ENCODE measurements at regions not wholly inside any gene's neighbourhood (a gene's known extent, or its start where the extent isn't known, plus 50 kb on each side); places are given as distances from the start of the nearest gene placed in this dataset.

DNA sequence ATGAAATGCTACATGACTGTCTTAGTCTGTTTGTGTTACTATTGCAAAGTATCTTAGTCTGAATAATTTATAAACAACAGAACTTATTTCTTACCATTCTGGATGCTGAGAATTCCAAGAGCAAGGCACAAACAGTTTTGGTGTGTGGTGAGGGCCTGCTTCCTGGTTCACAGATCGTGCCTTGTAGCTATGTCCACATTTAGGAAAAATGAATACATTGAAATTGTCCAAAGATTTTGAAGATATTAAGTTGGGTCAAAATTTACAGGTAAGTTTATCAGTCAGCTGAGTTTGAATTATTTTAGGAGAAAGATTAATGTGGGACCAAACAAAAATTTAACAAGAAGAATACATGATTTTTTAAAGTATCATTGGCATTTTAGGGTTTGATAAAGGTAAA lies 293.5 kb downstream of the LTN1 start:
- Mint-ChIP-seq H3K4me1 (ENCODE audit: low read depth, unreplicated experiment) (no peaks in the 10 kb centered on the region), H3K27ac (ENCODE audit: unreplicated experiment) (no peak overlapping the region), H3K9me3 (ENCODE audit: unreplicated experiment) (peaks cover 12% of the 10 kb centered on the region), H3K27me3 (ENCODE audit: low read depth, unreplicated experiment) (no peaks in the 10 kb centered on the region), H3K36me3 (ENCODE audit: low read depth, unreplicated experiment) (no peaks in the 10 kb centered on the region), H3K4me3 (ENCODE audit: unreplicated experiment) (no peak overlapping the region)
- FAIRE-seq (no peak), DNase-seq (ENCODE audit: low read depth) (no peak)
- Histone ChIP-seq H3K36me3 (ENCODE audit: insufficient read depth, low read length) (no peaks in the 10 kb centered on the region), H3K4me2 (ENCODE audit: low read length) (no peak overlapping the region), H3K27ac (ENCODE audit: low read depth, low read length) (no peak overlapping the region), H2AFZ (ENCODE audit: low read depth, low read length) (no peak overlapping the region), H4K20me1 (ENCODE audit: insufficient read depth, low read length) (no peaks in the 10 kb centered on the region), H3K9ac (ENCODE audit: low read length) (no peak overlapping the region), H3K27me3 (ENCODE audit: insufficient read depth, low read length) (no peaks in the 10 kb centered on the region), H3K79me2 (ENCODE audit: insufficient read depth, low read length) (no peaks in the 10 kb centered on the region), H3K4me3 (ENCODE audit: insufficient read depth, low read depth, low read length) (no peak overlapping the region), H3K4me1 (ENCODE audit: insufficient read depth, low read length) (no peaks in the 10 kb centered on the region), H3K9me3 (ENCODE audit: insufficient read depth, low read depth, low read length) (no peaks in the 10 kb centered on the region)
- TF ChIP-seq EZH2 (IDR thresholded peaks at IDR 0.05; ENCODE audit: insufficient read depth, low read length), result no peak
- TF ChIP-seq, protein P1, sequence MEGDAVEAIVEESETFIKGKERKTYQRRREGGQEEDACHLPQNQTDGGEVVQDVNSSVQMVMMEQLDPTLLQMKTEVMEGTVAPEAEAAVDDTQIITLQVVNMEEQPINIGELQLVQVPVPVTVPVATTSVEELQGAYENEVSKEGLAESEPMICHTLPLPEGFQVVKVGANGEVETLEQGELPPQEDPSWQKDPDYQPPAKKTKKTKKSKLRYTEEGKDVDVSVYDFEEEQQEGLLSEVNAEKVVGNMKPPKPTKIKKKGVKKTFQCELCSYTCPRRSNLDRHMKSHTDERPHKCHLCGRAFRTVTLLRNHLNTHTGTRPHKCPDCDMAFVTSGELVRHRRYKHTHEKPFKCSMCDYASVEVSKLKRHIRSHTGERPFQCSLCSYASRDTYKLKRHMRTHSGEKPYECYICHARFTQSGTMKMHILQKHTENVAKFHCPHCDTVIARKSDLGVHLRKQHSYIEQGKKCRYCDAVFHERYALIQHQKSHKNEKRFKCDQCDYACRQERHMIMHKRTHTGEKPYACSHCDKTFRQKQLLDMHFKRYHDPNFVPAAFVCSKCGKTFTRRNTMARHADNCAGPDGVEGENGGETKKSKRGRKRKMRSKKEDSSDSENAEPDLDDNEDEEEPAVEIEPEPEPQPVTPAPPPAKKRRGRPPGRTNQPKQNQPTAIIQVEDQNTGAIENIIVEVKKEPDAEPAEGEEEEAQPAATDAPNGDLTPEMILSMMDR (IDR thresholded peaks at IDR 0.05; ENCODE audit: insufficient read depth, low read depth, low read length), result no peak

DNA sequence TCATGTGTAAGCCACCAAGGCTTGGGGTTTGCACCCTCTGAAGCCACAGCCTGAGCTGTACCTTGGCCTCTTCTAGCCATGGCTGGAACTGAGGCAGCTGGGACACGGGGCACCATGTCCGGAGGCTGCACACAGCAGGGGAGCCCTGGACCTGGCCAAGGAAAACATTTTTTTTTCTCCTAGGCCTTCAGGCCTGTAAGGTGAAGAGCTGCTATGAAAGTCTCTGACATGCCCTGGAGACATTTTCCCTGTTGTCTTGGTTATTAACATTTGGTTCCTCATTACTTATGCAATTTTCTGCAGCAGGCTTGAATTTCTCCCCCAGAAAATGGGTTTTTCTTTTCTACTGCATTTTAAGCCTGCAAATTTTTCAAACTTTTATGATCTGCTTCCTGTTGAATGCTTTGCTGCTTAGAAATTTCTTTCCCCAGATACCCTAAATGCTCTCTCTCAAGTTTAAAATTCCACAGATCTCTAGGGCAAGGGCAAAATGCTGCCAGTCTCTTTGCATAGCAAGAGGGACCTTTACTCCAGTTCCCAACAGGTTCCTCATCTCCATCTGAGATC lies 295.8 kb downstream of the LTN1 start:
- Mint-ChIP-seq H3K27me3 (ENCODE audit: low read depth, unreplicated experiment) (no peaks in the 10 kb centered on the region), H3K4me1 (ENCODE audit: low read depth, unreplicated experiment) (no peaks in the 10 kb centered on the region), H3K27ac (ENCODE audit: unreplicated experiment) (no peak overlapping the region), H3K4me3 (ENCODE audit: unreplicated experiment) (no peak overlapping the region), H3K36me3 (ENCODE audit: low read depth, unreplicated experiment) (no peaks in the 10 kb centered on the region), H3K9me3 (ENCODE audit: unreplicated experiment) (peaks cover 7% of the 10 kb centered on the region)
- TF ChIP-seq, protein P1 (IDR thresholded peaks at IDR 0.05; ENCODE audit: insufficient read depth, low read depth, low read length), result no peak
- no peak for TF ChIP-seq EZH2 (IDR thresholded peaks at IDR 0.05; ENCODE audit: insufficient read depth, low read length)
- Histone ChIP-seq H3K36me3 (ENCODE audit: insufficient read depth, low read length) (no peaks in the 10 kb centered on the region), H3K27ac (ENCODE audit: low read depth, low read length) (no peak overlapping the region), H3K4me2 (ENCODE audit: low read length) (no peak overlapping the region), H3K27me3 (ENCODE audit: insufficient read depth, low read length) (no peaks in the 10 kb centered on the region), H3K9ac (ENCODE audit: low read length) (no peak overlapping the region), H3K79me2 (ENCODE audit: insufficient read depth, low read length) (no peaks in the 10 kb centered on the region), H2AFZ (ENCODE audit: low read depth, low read length) (no peak overlapping the region), H4K20me1 (ENCODE audit: insufficient read depth, low read length) (no peaks in the 10 kb centered on the region), H3K4me3 (ENCODE audit: insufficient read depth, low read depth, low read length) (no peak overlapping the region), H3K9me3 (ENCODE audit: insufficient read depth, low read depth, low read length) (no peaks in the 10 kb centered on the region), H3K4me1 (ENCODE audit: insufficient read depth, low read length) (no peaks in the 10 kb centered on the region)
- FAIRE-seq (no peak), DNase-seq (ENCODE audit: low read depth) (no peak)

GRCh38 chr21:28693476-28693875 lies 299.2 kb downstream of the LTN1 start:
- no peak overlapping the region for H3K4me2 ChIP-seq (ENCODE audit: low read length)
- H3K27me3 Mint-ChIP-seq (ENCODE audit: low read depth, unreplicated experiment), result no peaks in the 10 kb centered on the region
- H3K27me3 ChIP-seq (ENCODE audit: insufficient read depth, low read length), result no peaks in the 10 kb centered on the region
- H3K9me3 ChIP-seq (ENCODE audit: insufficient read depth, low read depth, low read length), result no peaks in the 10 kb centered on the region
- H3K4me3 ChIP-seq (ENCODE audit: insufficient read depth, low read depth, low read length), result no peak overlapping the region
- H3K27ac ChIP-seq (ENCODE audit: low read depth, low read length), result no peak overlapping the region
- no peaks in the 10 kb centered on the region for H3K79me2 ChIP-seq (ENCODE audit: insufficient read depth, low read length)
- H3K9ac ChIP-seq (ENCODE audit: low read length), result no peak overlapping the region
- no peaks in the 10 kb centered on the region for H4K20me1 ChIP-seq (ENCODE audit: insufficient read depth, low read length)
- FAIRE-seq, result no peak
- TF ChIP-seq, protein P1 (IDR thresholded peaks at IDR 0.05; ENCODE audit: insufficient read depth, low read depth, low read length), result no peak
- no peak for TF ChIP-seq EZH2 (IDR thresholded peaks at IDR 0.05; ENCODE audit: insufficient read depth, low read length)
- H3K4me1 ChIP-seq (ENCODE audit: insufficient read depth, low read length), result no peaks in the 10 kb centered on the region
- H3K9me3 Mint-ChIP-seq (ENCODE audit: unreplicated experiment), result peaks cover 3% of the 10 kb centered on the region
- no peak overlapping the region for H3K4me3 Mint-ChIP-seq (ENCODE audit: unreplicated experiment)
- no peak for DNase-seq (ENCODE audit: low read depth)
- no peak overlapping the region for H3K27ac Mint-ChIP-seq (ENCODE audit: unreplicated experiment)
- no peak overlapping the region for H2AFZ ChIP-seq (ENCODE audit: low read depth, low read length)
- no peaks in the 10 kb centered on the region for H3K36me3 ChIP-seq (ENCODE audit: insufficient read depth, low read length)
- no peaks in the 10 kb centered on the region for H3K4me1 Mint-ChIP-seq (ENCODE audit: low read depth, unreplicated experiment)
- no peaks in the 10 kb centered on the region for H3K36me3 Mint-ChIP-seq (ENCODE audit: low read depth, unreplicated experiment)
